ENCODE measurements at regions not wholly inside any gene's neighbourhood (a gene's known extent, or its start where the extent isn't known, plus 50 kb on each side); places are given as distances from the start of the nearest gene placed in this dataset.

- H3K23me2 ChIP-seq (ENCODE audit: insufficient read length, low read depth, low read length, poor library complexity, severe bottlenecking), result no peaks in the 10 kb centered on the region
- no peaks in the 10 kb centered on the region for H3K79me1 ChIP-seq (ENCODE audit: insufficient read depth, low read depth, low read length, poor library complexity, severe bottlenecking)
- H3T11ph ChIP-seq (ENCODE audit: low read length), result no peak overlapping the region
- H3K4me2 ChIP-seq (ENCODE audit: insufficient read depth, insufficient read length, low read length), result no peak overlapping the region
- H2BK120ac ChIP-seq (ENCODE audit: low read depth, low read length, poor library complexity, severe bottlenecking), result no peak overlapping the region
- H3K27me3 Mint-ChIP-seq (ENCODE audit: low read depth), result no peaks in the 10 kb centered on the region
- H3K23ac ChIP-seq (ENCODE audit: insufficient read length, low read depth, low read length), result no peak overlapping the region
- no peak overlapping the region for H3K9ac ChIP-seq (ENCODE audit: extremely low read depth, insufficient read length, low read length)
- H2AK5ac ChIP-seq (ENCODE audit: insufficient read length, low read length), result no peak overlapping the region
- H3K4me3 Mint-ChIP-seq, result no peak overlapping the region
- WGBS (ENCODE audit: extremely low coverage, insufficient read length, low lambda C conversion rate), result no CpG with 5 or more reads among the region's 3 CpGs
- H3K79me2 ChIP-seq (ENCODE audit: insufficient read depth, low read length), result no peaks in the 10 kb centered on the region
- H3K4me1 Mint-ChIP-seq, result peaks cover 12 to 15% of the 10 kb centered on the region in 2 experiments
- no peak overlapping the region for H2BK12ac ChIP-seq (ENCODE audit: insufficient read length, low read depth, low read length)
- H4K8ac ChIP-seq (replicated peaks; ENCODE audit: insufficient read length, low read depth, low read length), result no peak overlapping the region
- no peak overlapping the region for H2AFZ ChIP-seq (ENCODE audit: low read length)
- no peak for TF ChIP-seq CTCF (conservative IDR thresholded peaks at IDR 0.05)
- no peak overlapping the region for H4K5ac ChIP-seq (ENCODE audit: insufficient read length, low read depth, low read length)
- peaks cover under 1% of the 10 kb centered on the region for H3K4me1 ChIP-seq (ENCODE audit: insufficient read depth, low read length)
- no peaks in the 10 kb centered on the region for H4K20me1 ChIP-seq (ENCODE audit: control insufficient read depth, insufficient read depth, insufficient read length)
- H2BK20ac ChIP-seq (ENCODE audit: low read depth, low read length, poor library complexity, severe bottlenecking), result no peak overlapping the region
- no peaks in the 10 kb centered on the region for H3K9me3 ChIP-seq (ENCODE audit: control insufficient read depth, low read depth, low read length)
- H3K27me3 ChIP-seq (ENCODE audit: insufficient read depth, low read length), result no peaks in the 10 kb centered on the region
- no peak overlapping the region for H3K18ac ChIP-seq (ENCODE audit: insufficient read length, low read depth, low read length)
- H3K56ac ChIP-seq (ENCODE audit: insufficient read length, low read depth, low read length), result no peak overlapping the region
- H3K4ac ChIP-seq (ENCODE audit: low read depth, low read length), result no peak overlapping the region
- no peak overlapping the region for H4K91ac ChIP-seq (ENCODE audit: insufficient read length, low read depth, low read length)
- H3K27ac ChIP-seq (ENCODE audit: insufficient read length, low read depth, low read length), result no peak overlapping the region
- H3K14ac ChIP-seq (ENCODE audit: insufficient read depth, low read length), result no peak overlapping the region
- H2BK5ac ChIP-seq (ENCODE audit: insufficient read length, low read length), result no peak overlapping the region
- H3K36me3 Mint-ChIP-seq (ENCODE audit: insufficient read depth in 1 of 3, low read depth in 3 of 3), result no peaks in the 10 kb centered on the region
- no peaks in the 10 kb centered on the region for H3K9me3 Mint-ChIP-seq
- no peak for DNase-seq
- no peak overlapping the region for H2BK15ac ChIP-seq (ENCODE audit: low read depth, low read length)
- H3K27ac Mint-ChIP-seq, result no peak overlapping the region; a peak in 1 of 7 replicates
Observed at GRCh38 chr10:6643962-6644361, 63.9 kb upstream of the PRKCQ start.

Measured in H9 (cell line).